GM21723 (cell line): ENCODE measurements at regions not wholly inside any gene's neighbourhood (a gene's known extent, or its start where the extent isn't known, plus 50 kb on each side); places are given as distances from the start of the nearest gene placed in this dataset.
"Not testable (repeated sequence)": the region's sequence is repeated elsewhere in the genome, so short reads cannot be mapped to it uniquely, and the experiment has no call there.

Experiments
- ATAC-seq: cut with Tn5 transposase; IDR thresholded peaks from one replicate; pipeline ENCODE4 v1.9.1; 2021; ENCODE audit warnings: mild to moderate bottlenecking, moderate library complexity; ENCODE audit not compliant: unreplicated experiment

- ATAC-seq = no peak
These were observed 426.7 kb downstream of the KLHL13 start for GRCh38 chrX:117689956-117690355.

- ATAC-seq = no peak
These were observed 436.3 kb downstream of the KLHL13 start for GRCh38 chrX:117680286-117680685.

- no peak for ATAC-seq
These were observed 463.2 kb downstream of the KLHL13 start for GRCh38 chrX:117653396-117653795.

DNA sequence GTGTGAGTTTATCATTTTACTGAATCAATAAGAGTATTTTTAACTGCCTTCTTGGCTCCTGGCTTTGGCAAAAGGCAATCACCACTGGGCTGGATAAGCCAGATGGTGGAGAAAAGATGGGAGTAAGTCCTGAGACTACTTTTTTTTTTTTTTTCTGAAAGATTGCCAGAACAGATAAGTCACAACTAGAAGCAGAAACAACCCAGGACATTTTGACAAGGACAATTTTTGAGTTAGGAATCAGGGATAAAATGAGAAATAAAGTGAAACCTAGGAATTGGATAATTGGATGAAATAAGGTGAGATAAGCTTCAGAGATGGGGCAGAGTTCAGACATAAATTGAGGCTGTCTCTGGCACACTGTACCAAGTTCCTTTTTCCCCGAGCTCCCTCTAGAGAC is 471.0 kb downstream of the KLHL13 start:
- ATAC-seq = no peak

- ATAC-seq = no peak
These were observed 474.5 kb downstream of the KLHL13 start for GRCh38 chrX:117641913-117642656.

- ATAC-seq = no peak
These were observed 479.8 kb downstream of the KLHL13 start for GRCh38 chrX:117636826-117637225.

- ATAC-seq = no peak
These were observed 483.3 kb downstream of the KLHL13 start for GRCh38 chrX:117633277-117633676.

DNA sequence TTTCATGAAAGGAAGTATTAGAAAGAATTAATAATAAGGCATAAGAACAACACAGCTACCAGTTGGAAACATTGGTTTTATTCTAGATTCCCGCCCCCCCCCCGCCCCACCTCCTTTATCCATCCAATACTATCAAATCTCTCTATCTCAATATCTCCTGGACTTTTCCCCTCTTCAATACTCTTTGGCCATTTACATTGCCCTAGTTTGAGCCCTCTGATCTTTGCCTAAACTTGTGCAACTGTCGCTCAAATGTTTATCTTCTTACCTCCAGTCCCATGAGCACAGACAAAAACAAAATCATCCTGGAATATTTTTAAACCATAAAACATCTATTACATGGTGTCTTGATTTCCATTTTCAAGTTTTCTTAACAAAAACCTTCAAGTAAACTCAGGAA is 488.2 kb downstream of the KLHL13 start:
- ATAC-seq = no peak

- ATAC-seq = no peak
These were observed 505.8 kb downstream of the KLHL13 start for GRCh38 chrX:117610806-117611205.

GRCh38 chrX:117610049-117610448 is 506.6 kb downstream of the KLHL13 start:
- ATAC-seq = no peak

DNA sequence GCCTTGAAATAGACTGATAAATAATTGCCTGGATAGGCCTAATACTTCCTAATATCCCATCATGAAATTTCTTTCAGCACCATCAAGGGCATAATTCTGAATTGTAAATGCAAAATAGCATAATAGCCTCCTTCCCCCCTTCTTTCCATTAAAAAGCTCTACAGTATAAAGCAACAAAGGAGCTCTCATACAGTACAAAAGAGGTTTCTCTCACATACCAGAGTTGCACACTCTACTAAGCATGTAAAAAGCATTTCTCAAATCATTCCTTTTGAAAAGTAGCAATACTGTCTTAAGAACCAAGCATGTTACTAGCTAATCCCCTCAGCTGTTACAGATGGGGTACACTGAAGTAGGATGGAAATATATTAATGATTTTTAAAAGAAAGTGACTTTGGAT is 509.0 kb downstream of the KLHL13 start:
- ATAC-seq = no peak

- not testable (repeated sequence) for ATAC-seq
These were observed 510.5 kb downstream of the KLHL13 start for GRCh38 chrX:117606101-117606500.

DNA sequence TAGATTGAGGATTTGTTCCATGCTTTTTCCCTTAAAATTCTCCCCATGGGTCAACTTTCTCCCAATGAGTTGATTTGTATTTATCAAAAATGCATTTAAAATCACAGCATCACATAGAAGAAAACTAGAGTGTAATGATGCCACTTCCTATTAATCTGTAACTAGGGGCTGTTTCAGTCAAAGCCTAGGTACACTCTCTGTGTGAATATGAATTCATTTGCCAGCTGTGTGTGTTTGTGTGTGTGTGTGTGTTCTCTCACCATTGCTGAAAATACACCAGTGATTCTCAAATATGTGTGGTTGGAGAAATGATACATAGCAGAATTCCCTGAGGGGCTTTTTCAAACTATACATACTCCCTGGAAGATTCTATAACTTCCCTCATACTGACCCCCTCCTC is 546.5 kb downstream of the KLHL13 start:
- ATAC-seq = no peak

GRCh38 chrX:117568238-117568637 is 548.4 kb downstream of the KLHL13 start:
- ATAC-seq = no peak

- ATAC-seq = no peak
These were observed 572.7 kb downstream of the KLHL13 start for GRCh38 chrX:117543885-117544284.

DNA sequence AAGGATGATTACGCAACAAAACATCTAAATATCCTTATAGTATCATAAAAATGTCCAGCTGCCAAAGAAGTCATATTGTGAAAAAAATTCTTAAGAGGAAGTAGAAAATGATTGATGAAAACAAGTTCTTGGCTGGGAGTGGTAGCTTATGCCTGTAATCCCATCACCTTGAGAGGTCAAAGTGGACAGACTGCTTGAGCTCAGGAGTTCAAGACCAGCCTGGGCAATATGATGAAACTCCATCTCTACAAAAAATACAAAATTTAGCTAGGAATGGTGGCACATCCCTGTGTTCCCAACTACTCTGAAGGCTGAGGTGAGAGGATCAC is 577.6 kb downstream of the KLHL13 start:
- no peak for ATAC-seq

- no peak for ATAC-seq
These were observed 578.2 kb downstream of the KLHL13 start for GRCh38 chrX:117538178-117539089.

- ATAC-seq = no peak
These were observed 584.3 kb downstream of the KLHL13 start for GRCh38 chrX:117532339-117532738.

GRCh38 chrX:117522725-117523700 is 593.6 kb downstream of the KLHL13 start:
- no peak for ATAC-seq

DNA sequence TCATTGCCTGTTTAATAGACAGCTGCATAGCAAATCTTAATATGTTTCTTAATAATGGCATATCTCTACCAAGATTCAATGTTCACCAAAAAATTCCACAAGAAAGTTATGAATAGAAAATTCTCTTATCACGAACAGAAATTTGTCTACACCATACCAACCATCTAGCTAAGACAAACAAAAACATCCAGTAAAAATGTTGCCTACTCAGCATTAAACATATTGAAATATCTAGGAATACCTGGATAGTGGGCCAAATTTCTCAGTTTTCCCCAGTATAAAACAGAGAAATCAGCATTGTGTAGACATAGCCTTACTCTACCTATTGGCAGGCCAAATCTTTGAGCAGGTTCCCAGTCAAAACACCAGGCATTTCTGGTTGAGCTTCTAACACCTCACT is 598.6 kb downstream of the KLHL13 start:
- no peak for ATAC-seq

- ATAC-seq = no peak
These were observed 605.2 kb downstream of the KLHL13 start for GRCh38 chrX:117511379-117511778.
